ENCODE measurements at regions not wholly inside any gene's neighbourhood (a gene's known extent, or its start where the extent isn't known, plus 50 kb on each side); places are given as distances from the start of the nearest gene placed in this dataset.

- no peak for DNase-seq (ENCODE audit: low spot score)
Measured at GRCh38 chr16:8374586-8375231, 215.6 kb downstream of the TMEM114 start.

GRCh38 chr16:8373676-8374431 is 216.5 kb downstream of the TMEM114 start:
- no peak for DNase-seq (ENCODE audit: low spot score)

- no peak for DNase-seq (ENCODE audit: low spot score)
Measured at GRCh38 chr16:8372141-8372540, 218.2 kb downstream of the TMEM114 start.

- peak; percentile 19 for DNase-seq (ENCODE audit: low spot score)
Measured at GRCh38 chr16:8370374-8371270, 219.7 kb downstream of the TMEM114 start.

DNA sequence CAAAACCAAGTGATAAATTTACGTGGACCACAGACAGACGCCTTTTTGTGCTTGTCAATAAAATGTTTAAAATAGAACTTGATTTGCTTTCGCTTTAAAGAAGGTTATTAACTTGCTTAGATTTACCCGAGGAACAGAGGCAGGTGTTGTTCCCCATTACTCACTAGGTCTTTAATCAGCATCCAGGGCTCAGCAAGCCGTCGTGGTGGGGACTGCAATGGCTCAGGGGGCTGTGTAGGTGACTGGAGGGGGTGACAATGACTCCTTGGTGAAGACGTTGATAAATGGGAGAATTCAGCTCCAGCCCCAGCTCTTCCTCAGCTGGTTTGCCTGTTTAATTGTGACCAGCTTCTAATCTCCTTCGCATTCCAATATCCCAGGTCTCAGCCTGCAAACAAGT is 231.4 kb downstream of the TMEM114 start:
- DNase-seq (ENCODE audit: low spot score), result no peak

DNA sequence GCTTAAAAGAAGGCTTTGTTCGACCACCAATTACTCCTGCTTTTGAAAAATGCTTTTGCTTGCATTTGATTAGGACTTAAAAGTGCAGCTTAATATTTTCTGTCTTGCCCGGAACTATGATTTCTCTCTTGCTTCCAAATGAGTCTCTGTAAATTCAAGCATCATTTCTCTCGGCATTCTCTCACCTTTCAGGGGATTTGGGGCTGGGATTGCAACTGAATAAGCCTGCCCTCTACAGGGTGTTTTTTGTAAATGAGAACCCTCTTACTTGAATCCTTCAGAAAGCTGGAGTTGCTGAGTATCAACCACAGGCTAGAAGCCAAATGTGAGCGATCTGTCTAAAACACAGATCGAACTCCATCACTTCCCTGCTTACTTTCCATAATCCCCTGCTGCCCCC is 234.6 kb downstream of the TMEM114 start:
- DNase-seq (ENCODE audit: low spot score), result no peak

DNA sequence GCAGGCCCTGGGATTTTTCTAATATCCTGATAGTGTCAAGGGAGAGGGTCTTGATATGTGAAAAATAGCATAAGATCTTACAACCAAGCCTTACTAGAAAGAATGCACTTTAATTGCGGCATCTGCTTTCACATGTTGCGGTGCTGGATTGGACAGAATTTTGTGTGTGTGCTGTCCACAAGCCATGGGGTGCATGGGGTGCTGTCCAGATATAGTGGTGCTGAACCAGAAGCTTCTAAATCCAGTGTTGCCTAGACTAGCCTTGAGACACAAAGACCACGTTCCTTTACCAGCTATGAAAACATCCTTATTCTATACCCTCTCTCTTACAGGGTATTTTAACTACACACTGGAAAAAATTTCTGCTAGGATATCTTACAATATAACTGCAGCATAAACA is 244.0 kb downstream of the TMEM114 start:
- no peak for DNase-seq (ENCODE audit: low spot score)

GRCh38 chr16:8342276-8342675 is 248.0 kb downstream of the TMEM114 start:
- DNase-seq (ENCODE audit: low spot score), result no peak

DNA sequence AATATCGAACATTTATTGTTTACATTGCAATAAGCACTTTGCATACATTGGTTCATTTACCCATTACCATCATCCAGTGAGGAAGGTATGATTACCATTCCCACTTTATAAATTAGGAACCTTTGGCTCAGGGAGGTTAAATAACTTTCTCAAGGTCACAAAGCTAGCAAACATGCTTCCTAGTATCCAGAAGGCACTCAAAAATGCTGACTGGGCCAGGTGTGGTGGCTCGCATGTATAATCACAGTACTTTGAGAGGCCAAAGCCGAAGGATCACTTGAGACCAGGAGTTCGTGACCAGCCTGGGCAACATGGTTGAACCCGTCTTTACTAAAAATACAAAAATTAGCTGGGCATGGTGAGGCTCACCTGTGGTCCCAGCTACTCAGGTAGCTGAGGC is 259.6 kb downstream of the TMEM114 start:
- DNase-seq (ENCODE audit: low spot score), result no peak

- DNase-seq (ENCODE audit: low spot score), result no peak
Measured at GRCh38 chr16:8326232-8326631, 264.1 kb downstream of the TMEM114 start.

DNA sequence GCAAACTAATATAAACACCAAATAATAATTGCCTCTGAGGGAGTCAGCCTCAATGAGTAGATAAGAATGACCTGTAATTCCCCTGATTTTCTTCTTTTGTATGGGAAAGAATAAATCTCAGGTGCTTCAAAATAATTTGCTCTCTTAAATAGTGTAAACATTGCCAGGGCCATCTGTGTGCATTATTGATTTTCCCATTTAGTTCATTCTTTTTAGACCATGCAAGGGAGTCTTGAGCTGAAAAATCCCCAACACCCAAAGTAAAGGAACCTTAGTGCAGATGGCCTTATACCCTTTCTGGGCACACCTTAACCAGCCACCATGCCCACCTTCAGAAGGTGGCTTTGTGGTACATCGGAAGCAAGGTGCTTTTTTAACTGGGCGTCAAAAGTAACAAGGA is 267.2 kb downstream of the TMEM114 start:
- DNase-seq (ENCODE audit: low spot score), result no peak

GRCh38 chr16:8320131-8320530 is 270.2 kb downstream of the TMEM114 start:
- DNase-seq (ENCODE audit: low spot score), result no peak

- no peak for DNase-seq (ENCODE audit: low spot score)
Measured at GRCh38 chr16:8310816-8311215, 279.5 kb downstream of the TMEM114 start.

GRCh38 chr16:8310323-8310722 is 280.0 kb downstream of the TMEM114 start:
- no peak for DNase-seq (ENCODE audit: low spot score)

DNA sequence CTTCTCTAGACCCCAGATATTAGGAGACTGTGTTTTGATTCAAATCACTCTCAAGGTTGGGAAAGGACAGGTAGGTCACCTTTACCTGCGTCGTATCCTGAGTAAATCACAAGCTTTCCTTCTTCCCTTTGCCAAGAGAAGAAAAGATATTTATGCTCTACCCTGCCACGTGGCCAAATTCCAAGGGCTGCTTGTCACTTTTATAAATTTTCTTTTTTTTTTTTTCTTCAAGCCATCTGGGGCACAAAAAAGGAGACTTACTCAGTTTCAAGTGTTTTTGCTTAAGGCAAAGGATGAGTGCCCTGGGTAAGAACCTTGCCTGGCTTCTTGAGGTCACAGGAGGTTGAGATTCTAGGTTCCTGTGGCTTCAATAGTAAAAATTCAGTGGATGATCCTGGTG is 285.1 kb downstream of the TMEM114 start:
- DNase-seq (ENCODE audit: low spot score), result no peak

DNA sequence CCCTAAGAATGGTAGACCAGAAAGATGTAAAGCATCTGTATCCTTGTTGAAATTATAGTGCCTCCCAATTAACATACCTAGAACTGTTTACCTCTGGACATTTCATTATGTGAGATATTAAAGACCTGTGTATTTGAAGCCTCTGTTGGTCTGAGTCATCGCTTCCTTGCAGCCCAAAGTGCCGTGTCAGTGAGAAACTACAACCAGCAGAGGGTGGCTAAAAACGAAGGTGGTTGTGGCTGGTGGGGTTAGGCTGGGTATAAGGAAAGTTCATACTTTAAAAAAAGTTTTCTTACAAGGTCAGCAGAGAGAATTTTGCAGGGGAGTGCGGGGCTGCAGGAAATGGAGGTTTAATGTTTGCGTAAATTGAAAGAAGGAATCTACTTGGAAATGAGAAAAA is 290.7 kb downstream of the TMEM114 start:
- no peak for DNase-seq (ENCODE audit: low spot score)

GRCh38 chr16:8295513-8296237 is 294.6 kb downstream of the TMEM114 start:
- DNase-seq (ENCODE audit: low spot score), result no peak

DNA sequence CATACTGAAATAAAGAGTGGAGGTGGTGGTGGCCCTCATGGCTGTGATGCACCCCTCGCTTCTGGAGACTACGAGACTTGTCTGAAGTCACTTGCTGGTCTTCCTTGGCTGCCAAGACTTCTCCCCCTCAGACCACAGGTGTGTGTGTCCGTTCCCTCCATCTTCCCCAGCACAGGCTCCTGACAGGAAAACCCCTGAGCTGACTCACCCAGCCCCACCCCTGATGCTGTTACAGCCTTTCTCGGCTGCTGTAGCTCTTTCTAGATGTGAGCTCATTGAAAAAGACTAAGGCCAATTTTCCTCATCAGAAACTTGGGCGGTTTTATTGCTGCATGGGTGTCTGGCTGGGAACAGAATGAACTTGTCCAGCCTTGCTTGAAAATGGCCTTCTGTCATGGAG is 296.9 kb downstream of the TMEM114 start:
- DNase-seq (ENCODE audit: low spot score), result no peak

- no peak for DNase-seq (ENCODE audit: low spot score)
Measured at GRCh38 chr16:8292271-8292670, 298.0 kb downstream of the TMEM114 start.

GRCh38 chr16:8286348-8286747 is 304.0 kb downstream of the TMEM114 start:
- no peak for DNase-seq (ENCODE audit: low spot score)

- no peak for DNase-seq (ENCODE audit: low spot score)
Measured at GRCh38 chr16:8283195-8283594, 307.1 kb downstream of the TMEM114 start.

- DNase-seq (ENCODE audit: low spot score), result no peak
Measured at GRCh38 chr16:8278031-8278580, 312.2 kb downstream of the TMEM114 start.
